ENCODE measurements at regions not wholly inside any gene's neighbourhood (a gene's known extent, or its start where the extent isn't known, plus 50 kb on each side); places are given as distances from the start of the nearest gene placed in this dataset.

GRCh38 chr5:136430081-136430480 is 64.7 kb upstream of the TRPC7 start:
- TF ChIP-seq, protein P1, sequence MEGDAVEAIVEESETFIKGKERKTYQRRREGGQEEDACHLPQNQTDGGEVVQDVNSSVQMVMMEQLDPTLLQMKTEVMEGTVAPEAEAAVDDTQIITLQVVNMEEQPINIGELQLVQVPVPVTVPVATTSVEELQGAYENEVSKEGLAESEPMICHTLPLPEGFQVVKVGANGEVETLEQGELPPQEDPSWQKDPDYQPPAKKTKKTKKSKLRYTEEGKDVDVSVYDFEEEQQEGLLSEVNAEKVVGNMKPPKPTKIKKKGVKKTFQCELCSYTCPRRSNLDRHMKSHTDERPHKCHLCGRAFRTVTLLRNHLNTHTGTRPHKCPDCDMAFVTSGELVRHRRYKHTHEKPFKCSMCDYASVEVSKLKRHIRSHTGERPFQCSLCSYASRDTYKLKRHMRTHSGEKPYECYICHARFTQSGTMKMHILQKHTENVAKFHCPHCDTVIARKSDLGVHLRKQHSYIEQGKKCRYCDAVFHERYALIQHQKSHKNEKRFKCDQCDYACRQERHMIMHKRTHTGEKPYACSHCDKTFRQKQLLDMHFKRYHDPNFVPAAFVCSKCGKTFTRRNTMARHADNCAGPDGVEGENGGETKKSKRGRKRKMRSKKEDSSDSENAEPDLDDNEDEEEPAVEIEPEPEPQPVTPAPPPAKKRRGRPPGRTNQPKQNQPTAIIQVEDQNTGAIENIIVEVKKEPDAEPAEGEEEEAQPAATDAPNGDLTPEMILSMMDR (IDR thresholded peaks at IDR 0.05), result no peak
- no peak for TF ChIP-seq POLR2A (IDR thresholded peaks at IDR 0.05)

All from Peyer's patch (tissue), 4 donors.